ENCODE measurements at regions not wholly inside any gene's neighbourhood (a gene's known extent, or its start where the extent isn't known, plus 50 kb on each side); places are given as distances from the start of the nearest gene placed in this dataset.

DNA sequence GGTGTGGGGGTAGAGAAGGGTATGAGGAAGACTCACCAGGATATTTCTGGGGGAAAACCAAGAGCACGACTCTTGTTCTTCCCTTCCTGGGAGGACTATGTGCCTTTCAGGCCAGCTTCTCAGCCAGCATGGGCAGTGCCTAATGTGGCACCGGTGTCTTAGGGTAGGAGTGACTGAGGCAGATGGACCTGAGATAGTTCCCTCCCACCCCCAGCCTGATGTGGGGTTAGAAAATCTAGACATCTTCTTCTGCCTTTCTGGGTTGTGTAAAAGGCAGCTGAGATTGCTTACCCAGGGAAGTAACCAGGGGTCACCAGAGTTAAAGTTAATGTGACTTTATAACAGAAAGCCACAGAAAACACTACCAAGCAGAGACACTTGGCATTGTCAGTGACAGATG lies 127.3 kb downstream of the TMA16 start:
- in situ Hi-C loops (cut with HindIII; ENCODE audit: low sequenced_read_pairs), result no loop called here

DNA sequence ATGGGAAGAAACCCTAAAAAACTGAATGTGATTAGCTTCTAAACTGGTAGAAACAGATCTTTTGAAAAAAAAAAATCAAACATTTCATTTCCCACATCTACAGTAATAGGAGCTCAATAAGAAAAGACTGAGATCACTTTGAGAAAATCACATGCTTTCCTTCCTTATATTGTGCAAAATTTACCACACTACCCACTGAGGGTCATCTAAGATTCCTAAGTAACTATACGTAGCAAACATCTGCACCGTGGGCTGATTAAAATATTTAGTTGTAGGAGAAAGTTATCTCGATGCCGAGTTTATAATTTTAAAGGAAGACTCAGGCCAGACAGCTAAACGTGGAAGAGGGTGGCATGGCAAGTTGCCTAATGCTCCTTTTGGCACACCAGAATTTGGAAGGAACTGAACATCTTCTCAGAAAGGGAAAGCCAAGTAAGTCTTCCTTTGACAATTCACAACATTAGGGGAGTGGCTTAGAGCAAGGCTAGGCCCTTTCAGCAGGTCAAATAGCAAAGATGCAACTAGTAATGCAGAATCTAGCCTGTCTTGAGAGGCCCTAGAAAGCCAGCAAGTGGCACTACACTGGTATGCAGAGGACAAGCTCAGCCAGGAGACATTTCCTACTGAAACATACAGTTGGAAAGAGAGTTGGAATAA lies 128.0 kb downstream of the TMA16 start:
- in situ Hi-C loops (cut with HindIII; ENCODE audit: low sequenced_read_pairs), result no loop called here

DNA sequence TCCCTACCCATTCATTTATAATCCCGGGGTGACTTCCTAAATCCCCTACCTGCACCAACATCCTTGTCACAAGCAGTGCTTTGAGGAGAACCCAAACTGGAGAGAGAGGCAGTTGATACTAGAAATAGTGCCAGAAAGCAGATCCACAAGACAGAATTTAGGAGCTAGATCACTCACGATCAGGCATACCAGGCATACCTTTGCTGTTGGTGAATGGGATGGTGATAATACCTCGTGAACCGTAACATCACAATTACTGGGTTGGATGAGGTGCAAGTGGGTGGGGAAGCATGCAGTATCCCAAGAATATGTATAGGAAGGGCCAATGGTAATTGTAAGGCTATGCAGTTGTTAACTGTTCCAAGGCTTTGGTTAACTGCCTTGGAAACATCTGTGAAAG lies 129.3 kb downstream of the TMA16 start:
- in situ Hi-C loops (cut with HindIII; ENCODE audit: low sequenced_read_pairs), result no loop called here

DNA sequence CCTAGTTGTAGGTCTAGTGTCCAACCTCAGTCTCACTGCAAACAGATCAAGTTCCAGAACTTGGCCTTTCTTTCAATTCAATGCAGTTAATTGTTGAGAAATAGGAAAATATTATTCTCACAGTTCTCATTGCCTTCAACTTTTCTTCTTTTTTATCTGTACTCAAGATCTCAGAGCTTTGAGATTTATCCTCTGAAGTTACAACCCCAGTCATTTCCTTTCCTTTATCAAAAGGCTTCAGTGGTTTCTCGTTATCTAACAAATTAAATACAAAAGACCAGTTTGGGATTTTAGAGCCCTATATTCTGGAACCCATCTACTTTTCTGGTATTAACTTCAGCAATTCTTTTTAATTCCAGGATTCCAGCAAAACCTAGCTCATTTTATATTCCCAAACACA lies 130.2 kb downstream of the TMA16 start:
- in situ Hi-C loops (cut with HindIII; ENCODE audit: low sequenced_read_pairs), result no loop called here

DNA sequence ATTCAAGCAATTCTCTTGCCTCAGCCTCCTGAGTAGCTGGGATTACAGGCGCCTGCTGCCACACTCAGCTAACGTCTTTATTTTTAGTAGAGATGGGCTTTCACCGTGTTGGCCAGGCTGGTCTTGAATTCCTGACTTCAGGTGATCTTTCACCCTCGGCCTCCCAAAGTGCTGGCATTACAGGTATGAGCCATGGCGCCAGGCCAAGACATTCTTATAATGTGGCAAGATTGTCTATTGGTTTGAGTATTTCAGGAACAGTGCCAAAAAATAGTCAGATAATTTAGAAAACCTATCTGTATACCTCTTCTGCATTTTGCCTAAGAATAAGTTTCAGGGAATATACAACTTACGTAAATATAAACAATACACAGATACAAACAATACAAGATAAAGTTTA lies 136.8 kb downstream of the TMA16 start:
- in situ Hi-C loops (cut with HindIII; ENCODE audit: low sequenced_read_pairs), result no loop called here

DNA sequence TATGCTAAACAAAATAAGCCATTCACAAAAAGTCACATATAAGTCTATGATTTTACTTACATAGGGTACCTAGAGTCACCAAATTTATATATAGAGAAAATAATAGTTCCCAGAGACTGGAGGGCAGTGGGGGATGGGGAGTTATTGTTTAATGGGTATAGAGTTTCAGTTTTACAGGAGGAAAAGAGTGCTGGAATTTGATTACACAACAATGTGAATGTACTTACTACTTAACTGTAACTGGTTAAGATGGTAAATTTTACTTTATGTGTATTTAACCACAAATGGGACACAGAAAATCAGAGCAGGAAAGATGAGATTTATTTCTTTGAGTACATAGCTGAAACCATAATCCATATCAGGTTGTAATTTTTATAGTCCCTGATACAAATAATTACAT lies 144.4 kb downstream of the TMA16 start:
- in situ Hi-C loops (cut with HindIII; ENCODE audit: low sequenced_read_pairs), result no loop called here

DNA sequence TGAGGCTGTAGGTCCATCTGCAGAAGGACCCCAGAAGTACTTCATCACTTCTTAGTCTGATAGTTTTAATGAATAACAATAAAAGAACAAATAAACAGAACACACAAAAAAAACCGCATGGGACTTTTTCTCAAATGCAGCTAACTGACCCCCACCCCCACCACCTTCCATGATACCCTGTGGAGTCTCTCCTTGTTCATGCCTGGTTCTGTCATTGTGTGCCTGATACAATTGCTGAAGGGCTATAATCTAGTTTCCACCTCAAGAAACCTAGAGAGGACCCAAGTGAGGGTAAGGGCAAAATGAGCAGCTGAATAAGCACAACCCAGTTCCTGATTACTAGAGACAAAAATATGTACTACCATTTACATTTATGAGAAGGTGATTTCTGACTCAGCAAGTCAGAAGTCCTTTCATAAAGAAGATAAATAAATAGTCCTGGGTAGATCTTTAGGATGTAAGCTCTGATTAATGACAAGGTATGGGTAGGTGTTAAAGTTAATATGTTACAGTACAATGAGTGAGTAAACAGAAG lies 155.1 kb downstream of the TMA16 start:
- in situ Hi-C loops (cut with HindIII; ENCODE audit: low sequenced_read_pairs), result no loop called here

DNA sequence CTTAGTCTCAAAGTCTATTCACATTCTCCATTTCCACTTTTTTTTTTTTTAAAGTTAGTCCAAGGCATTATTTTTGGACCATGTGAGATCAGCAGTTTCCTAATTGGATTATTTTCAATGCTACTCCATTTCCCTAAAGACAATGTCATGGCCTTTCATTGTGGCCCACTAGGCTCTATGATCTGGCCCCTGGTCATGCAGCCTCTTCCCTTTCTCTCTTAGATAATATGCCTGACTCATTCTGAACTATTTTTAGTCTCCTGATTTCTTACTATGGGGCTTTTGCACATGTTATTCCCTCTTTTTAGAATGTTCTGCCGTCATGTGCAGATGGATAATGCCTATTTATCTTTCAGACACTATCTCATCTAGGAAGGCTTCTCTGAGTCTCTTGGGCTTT lies 157.3 kb downstream of the TMA16 start:
- in situ Hi-C loops (cut with HindIII; ENCODE audit: low sequenced_read_pairs), result no loop called here

DNA sequence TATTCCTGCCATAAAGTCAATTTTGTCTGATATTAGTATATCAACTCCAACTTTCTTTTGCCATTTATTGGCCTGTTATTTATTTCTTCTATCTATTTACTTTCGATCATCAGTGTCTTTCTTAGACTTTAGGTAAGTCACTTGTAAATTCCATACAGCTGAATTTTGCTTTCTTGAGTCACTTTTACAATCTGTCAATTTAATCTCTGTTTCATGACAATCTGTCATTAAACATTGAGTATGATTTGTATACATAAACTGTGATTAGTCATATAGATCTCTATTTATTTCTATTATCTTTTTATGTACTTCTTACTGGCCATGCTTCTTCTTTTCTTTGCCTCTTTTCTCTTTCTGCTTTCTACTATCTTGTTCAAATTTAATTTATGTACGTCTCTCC lies 160.1 kb downstream of the TMA16 start:
- in situ Hi-C loops (cut with HindIII; ENCODE audit: low sequenced_read_pairs), result no loop called here

DNA sequence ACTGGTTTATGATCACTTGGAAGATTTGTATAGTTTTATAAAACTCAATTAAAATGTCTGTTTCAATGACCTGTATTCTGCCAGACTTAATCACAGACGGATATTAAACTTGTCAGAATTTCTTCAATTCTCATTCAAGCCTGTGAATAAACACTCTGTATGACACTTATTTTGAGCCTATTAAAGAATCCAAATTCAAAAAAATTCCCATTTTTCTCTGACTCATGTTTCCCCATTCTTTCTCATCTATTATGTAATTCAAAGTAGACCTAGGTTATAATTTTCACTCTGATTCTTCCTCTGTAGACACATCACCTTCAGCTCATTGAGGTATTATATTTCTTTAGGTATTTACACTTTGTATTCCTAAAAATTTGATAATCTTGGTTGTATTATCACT lies 166.1 kb downstream of the TMA16 start:
- in situ Hi-C loops (cut with HindIII; ENCODE audit: low sequenced_read_pairs), result no loop called here

DNA sequence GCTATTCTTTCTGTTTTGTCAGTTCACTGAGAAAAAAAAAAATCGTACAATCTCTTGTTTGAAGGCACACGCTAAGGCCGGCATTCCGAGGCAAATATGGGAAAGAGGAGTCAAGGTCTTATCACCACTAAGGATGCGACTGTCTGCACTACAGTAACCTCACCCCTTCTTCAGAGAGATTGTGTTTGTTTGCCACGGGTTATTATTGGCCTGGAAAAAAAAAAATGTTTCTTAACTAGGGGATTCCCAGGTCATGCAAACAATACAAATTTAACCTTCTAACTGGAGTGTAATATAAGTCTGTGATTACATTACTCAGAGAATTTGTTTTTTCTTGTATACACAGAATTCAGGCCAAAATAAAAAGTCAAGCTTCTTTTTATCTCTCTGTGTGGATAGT lies 168.3 kb downstream of the TMA16 start:
- in situ Hi-C loops (cut with HindIII; ENCODE audit: low sequenced_read_pairs), result no loop called here

DNA sequence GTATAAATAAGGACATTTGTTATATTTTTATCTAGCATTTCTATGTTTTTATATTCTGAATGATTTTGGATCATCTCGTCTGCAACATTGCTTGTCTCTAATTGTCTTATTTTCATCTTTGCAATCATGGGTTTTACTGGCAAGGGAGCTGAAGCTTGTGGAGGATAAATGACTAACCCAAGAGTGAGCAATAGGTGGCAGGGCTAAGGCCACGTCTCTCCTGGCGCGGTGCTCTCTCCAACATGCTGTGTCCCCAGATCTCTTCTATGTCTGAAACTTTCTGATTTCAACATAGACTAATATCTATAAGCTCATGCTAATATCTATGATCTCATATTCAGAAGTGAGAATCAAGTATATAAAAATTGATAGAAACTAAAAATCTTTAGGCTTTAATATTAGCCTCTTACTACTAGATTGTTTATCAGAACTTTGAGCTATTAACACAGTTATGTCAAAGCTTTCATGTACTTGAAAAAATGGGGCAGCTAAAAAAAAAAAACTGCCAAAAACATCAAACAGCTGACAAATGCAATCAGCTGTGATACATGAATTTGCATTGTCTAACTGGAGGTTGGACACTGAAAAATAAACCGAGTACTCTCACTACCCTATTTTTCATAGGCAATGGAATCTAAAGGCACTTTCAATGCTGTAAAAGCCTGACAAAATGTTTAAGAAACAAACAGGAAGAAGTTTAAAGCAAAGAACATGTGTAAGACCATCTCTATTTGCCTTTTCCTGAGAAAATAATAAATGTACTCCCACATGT lies 169.2 kb downstream of the TMA16 start:
- in situ Hi-C loops (cut with HindIII; ENCODE audit: low sequenced_read_pairs), result no loop called here

DNA sequence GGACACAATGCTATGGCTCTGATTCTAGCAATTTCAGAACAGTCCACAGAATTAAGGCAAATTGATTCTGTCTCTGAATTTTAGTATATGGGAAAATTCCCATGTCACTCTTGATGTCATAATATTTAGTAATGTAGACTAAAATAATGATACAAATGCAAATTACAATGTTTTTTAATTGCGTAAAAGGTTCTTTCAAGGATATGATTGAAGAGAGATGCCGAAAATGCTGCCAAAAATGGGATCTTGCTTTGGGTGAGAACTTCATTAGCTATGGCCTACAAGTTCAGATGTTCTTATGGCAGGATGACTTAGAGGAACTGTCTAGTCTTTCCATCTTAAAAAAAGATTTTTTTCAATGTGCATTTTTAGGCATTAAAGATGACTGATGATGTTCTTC lies 170.6 kb downstream of the TMA16 start:
- in situ Hi-C loops (cut with HindIII; ENCODE audit: low sequenced_read_pairs), result no loop called here

DNA sequence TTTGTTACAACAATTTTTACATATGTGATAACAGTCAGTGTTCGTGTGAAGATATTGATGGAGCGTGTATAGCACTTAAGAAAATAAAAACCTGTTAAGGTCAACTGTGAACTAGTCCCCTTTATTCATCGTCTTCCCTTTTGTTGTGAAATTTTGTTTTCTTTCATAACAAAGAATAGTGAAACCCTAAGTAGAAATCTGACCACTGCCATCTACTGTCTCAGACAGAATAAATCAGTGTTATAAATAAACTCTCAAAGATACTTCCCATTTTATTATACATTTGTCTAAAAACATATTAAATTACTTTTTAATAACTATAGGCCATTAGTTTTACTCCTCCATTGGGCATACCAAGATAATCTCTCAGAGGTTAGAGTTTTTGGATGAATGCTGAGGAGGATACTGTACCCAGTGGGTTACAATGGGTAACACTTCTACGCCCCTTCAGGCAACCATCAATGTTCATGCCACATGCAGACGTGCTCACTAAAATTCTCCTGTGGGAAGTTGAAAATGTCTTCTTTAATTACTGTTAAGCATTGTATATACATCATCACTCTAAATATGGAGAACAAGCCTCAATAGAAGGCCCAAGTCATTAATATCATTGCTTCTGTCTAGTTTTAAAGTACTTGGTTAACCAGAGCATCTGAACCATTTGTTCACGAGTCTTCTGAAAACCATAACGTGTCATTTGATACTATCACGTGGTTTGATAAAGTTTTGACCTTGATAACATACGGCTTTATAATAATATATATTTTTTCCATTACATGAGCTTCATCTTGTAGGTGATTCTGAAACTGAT lies 171.2 kb downstream of the TMA16 start:
- in situ Hi-C loops (cut with HindIII; ENCODE audit: low sequenced_read_pairs), result no loop called here

DNA sequence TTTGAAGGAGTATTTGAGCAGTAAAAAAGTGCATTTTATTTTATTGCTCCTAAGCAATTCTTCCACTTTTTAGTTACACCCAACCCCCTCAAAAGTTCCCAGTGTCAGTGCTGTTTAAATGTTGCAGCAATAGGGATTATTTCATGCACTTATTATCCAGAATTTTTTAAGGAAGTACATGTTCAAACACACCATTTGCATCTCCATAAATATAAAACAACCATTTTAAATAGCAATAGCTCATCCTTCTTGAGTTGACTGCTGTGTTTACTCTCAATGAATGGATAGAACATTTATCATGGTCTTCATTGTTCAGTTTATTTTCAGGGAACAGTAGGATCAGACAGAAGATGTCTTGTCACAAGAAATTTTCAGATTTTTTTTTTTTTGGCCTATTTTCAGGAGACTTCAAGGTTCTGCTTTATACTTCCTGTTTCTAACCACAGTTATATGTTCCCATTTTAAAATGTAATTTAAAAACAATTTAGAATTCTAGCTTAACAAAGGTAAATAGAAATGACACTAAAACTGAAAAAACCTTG lies 171.9 kb downstream of the TMA16 start:
- in situ Hi-C loops (cut with HindIII; ENCODE audit: low sequenced_read_pairs), result no loop called here

DNA sequence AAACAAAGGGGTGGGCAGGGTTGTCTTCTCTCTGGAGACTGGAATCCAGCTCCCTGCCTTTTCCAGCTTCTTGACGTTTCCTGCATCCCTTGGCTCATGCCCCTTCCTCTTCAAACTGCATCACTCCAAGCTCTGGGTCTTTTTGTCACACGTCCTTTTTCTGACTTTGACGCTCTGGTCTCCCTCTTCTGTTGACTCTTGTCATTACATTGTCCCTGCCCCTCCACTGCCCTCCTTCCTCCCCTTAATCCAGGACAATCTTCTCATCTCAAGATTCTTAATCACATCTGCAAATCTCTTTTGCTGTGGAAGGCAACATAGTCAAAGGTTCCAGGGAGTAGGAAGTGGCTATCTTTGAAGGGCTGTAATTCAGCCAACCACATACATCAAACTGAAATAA lies 178.3 kb downstream of the TMA16 start:
- in situ Hi-C loops (cut with HindIII; ENCODE audit: low sequenced_read_pairs), result no loop called here

DNA sequence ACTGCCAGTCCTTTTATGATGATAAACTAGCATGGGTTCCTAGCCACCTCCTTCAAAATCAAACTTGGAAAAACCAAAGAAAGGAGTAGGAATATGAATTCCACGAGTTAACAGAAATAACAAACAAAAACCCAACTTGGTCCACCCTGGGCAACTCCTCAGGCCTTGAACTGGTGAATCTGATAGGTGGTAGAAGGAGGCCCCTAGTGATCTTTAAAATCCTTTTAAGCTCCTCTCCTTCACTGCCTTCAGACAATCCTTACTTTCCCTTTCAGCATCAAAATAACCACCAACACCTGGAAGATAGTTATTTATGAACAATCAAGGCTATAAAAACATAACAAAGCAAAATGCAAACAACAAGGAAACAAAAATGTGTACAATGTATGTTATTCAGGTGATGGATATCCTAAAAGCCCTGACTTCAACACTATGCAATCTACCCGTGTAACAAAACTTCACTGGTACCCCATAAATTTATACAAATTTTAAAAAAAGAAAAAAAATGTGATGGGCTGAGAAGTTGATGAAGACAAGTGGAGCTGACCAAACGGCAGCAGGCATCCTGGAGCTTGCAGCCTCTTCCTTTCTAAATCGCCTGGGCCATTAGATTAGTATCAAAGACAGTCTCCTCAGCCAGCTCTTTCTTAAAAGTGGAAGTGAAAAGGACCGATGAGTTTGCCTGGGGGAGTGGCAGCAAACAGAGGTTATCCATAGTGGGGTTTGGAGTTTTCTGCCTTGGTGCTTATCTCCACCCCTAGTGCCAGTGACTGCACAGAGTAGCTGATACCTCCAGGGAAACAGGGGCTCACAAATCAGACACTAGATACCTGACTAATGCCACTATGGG lies 179.6 kb downstream of the TMA16 start:
- in situ Hi-C loops (cut with HindIII; ENCODE audit: low sequenced_read_pairs), result no loop called here

DNA sequence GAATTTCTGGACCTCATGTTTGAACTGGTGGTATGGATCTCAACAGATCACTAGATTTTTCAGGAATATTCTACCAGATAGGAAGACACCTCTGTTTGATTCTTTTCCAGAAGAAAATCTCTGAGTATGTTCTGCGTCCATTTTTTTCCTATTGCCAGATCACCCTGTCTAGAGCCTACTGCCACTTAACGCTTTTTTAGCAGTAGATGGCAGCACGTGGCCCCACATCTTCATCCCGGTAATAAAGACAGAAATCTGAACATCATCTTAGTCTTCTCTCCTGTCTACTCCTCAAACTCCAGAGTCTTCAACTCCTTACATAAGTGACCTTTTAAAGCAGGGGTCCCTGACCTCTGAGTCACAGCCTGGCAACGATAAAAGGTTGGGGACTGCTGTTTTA lies 184.7 kb downstream of the TMA16 start:
- in situ Hi-C loops (cut with HindIII; ENCODE audit: low sequenced_read_pairs), result loop anchor here (25.0 kb wide), 1 partner anchor 333 kb away; no protein-coding TSS in a partner anchor

DNA sequence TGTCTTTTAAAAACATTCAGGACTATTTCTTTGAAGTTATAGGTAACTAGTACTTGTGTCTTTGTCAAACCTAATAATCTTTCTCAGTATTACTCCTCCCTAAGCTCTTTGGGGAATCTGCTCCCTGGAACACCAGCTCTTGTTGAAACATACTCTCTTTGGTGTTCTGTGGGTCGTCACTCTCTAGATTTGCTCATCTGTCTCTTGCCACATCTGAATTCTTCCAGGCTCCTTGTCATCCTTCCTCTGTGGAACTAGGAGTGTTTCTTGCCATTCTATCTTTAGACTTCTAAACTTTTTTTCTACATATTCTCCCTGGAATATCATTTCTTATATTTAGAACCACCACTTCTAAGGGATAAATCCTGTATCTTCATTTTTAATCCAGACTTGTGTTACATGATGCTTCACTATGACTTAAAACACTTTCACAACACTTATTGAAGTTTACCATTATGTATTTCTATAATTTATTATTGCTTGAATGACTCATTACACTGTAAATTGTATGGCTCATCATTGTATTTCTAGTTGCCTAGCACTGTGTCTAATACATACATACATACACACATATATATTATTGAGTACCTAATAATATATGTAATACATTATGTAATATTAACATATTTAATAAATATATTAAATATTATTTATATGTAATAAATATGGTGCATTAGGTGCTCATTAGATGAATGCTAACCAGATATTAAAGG lies 186.1 kb downstream of the TMA16 start:
- in situ Hi-C loops (cut with HindIII; ENCODE audit: low sequenced_read_pairs), result loop anchor here (25.0 kb wide), 1 partner anchor 332 kb away; no protein-coding TSS in a partner anchor

All from DLD1 (cell line).